Loucy (cell line): ENCODE measurements at regions not wholly inside any gene's neighbourhood (a gene's known extent, or its start where the extent isn't known, plus 50 kb on each side); places are given as distances from the start of the nearest gene placed in this dataset.

ENCODE experiments used
- CTCF ChIP-seq: fragments of 200-600 bp; sonication (generic); conservative IDR thresholded peaks from 2 replicates; pipeline ENCODE4 v1.5.1; 2014; ENCODE audit warnings: mild to moderate bottlenecking, antibody characterized with exemption, low read length
- EZH2phosphoT487 ChIP-seq: fragments of 200-600 bp; IDR thresholded peaks from 2 replicates; pipeline ENCODE4 v1.6.1; 2018; ENCODE audit warnings: antibody characterized with exemption, mild to moderate bottlenecking, moderate library complexity, borderline replicate concordance

GRCh38 chr9:119667916-119668315 lies 298.7 kb upstream of the BRINP1 start:
- TF ChIP-seq EZH2phosphoT487 (no peak), CTCF (no peak)
